GM19438 (cell line): ENCODE measurements at regions not wholly inside any gene's neighbourhood (a gene's known extent, or its start where the extent isn't known, plus 50 kb on each side); places are given as distances from the start of the nearest gene placed in this dataset.

Experiments used
- ATAC-seq: cut with Tn5 transposase; IDR thresholded peaks from one replicate; pipeline ENCODE4 v1.9.1; 2021; ENCODE audit warnings: low read depth; ENCODE audit not compliant: unreplicated experiment

DNA sequence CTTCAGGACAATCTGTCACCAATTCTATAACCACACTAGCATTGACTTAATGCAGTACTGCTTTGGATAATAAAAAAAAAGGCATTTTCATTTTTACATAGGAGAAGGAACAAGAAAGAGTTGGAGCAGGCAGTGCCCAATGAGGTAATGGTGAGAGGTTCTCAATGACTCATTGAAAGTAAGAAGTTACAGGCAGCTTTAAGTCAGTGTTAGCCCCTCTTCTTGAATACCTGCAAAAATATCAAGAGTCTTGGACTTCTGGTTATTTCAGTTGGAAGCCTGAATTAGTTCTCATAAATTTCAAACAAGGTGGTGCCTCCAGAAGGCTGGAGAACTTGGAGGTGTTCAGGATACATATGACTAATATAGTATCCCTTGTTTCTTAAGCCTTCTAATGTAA lies 422.5 kb downstream of the HTR7 start:
- no peak for ATAC-seq

DNA sequence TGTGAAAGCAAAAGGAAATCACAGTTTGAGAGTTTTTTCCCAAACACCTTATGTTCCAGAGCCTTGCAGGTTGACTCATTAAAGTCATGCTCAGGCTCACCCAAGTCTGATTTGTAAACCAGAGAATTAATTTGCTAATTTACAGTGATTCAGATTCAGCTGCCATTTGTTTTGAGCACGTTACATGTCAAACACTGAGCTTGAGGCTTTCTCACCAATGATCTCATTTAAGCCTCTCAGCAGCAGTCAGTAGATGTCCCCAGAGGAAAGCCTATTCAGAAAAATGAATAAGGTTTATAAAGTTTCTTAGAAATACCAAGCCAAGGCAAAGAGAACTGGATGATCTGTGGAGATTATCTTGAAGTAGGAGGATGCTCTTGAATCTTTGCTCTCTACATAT lies 420.4 kb downstream of the HTR7 start:
- no peak for ATAC-seq

DNA sequence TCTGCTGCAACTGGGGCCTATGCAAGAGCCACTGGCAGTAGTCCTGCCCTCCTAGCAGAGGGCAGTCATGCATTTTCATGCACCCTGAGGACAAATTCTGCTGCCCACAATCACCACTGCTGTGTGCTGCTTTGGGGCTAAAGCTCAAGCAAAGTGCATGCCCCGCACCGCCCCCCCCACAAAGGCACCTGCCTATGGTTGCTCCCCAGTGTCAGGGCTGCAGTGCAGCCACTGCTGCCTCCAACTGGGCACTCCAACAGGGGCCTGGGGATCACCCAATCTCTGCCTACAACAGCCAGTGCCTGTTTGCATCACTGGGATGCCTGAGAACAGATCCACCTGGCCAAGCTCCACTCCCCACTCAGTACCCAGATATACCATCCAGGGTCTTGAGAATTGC lies 417.0 kb downstream of the HTR7 start:
- ATAC-seq: no peak

DNA sequence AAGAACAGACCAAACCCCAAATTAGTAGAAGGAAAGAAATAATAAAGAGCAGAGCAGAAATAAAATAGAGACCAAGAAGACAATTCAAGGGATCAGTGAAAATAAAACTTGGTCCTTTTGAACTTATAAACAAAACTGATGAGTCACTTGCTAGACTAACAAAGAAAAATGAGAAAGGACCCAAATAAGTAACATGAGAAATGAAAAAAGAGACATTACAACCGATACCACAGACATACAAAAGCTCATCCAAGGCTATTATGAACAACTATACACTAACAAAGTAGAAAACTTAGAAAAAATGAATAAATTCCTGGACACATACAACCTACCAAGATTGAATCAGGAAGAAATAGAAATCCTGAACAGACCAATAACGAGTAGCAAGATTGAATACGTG lies 414.5 kb downstream of the HTR7 start:
- ATAC-seq: no peak

DNA sequence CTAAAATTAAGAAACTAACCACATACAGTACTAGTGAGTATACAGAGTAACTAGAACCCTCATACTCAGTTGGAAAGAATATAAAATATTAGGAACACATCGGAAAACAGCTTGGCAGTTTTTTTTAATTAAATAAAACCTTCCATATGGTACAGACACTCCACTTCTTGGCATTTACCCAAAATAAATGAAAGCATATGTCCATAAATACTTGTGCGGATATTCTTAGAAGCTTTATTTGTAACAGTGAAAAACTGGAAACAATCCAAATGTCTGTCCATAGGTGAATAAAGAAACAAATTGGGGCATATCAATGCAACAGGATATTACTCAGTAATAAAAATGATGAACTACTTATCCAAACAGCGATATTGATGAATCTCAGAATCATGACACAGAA lies 410.0 kb downstream of the HTR7 start:
- no peak for ATAC-seq

DNA sequence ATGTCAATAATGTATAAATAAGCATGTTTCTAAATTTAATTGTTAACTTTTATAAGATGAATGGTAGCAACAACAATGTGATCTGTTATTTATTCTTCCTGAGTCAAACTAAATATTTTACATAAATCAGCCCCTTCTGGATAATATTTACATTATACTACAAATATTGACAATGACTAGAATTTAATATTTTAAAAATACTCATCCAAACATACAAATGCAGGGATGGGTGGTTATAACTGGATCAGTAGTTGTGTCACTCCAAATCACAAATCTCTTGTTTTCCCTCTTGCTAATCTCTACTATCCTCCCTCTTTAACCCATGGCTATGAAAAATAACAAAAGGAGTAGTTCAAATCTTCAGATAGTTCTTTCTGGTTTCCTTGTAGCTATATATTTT lies 407.0 kb downstream of the HTR7 start:
- ATAC-seq: no peak

DNA sequence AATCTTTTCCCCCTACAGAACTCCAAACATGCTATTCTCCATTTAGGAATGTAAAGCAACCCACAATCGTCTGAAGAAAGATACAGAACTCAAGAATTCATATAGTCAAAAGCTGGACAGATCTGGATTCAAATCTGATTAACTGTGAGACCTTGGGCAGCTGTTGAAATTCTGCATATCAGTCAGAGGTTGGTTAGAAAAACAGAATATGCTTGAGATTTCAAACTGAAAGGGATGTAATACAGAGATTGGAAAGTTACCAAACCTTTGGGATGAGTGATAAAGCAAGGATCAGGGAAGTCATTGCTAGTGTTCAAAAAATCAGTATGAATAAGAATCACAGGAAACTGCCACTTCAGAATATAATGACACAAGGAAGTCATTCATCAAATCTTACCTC lies 406.6 kb downstream of the HTR7 start:
- ATAC-seq: no peak

DNA sequence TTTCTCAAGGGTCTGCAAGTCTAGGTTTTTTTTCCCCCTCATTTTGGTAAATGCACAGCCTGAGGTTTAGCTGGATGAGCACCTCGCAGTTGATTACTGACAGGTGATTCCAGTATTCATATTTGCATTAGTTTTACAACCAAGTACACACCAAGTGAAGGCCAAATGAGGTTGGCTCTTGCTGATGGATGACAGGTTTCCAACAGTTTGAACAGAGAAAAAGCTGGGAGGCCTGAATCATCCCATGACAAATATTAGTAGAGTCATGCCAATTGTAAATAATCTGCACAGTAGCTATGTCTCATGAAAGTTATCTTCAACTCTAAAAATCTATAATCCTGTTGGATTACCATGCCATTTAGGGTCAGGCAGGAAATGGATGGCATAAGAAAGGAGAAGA lies 399.8 kb downstream of the HTR7 start:
- ATAC-seq: no peak

DNA sequence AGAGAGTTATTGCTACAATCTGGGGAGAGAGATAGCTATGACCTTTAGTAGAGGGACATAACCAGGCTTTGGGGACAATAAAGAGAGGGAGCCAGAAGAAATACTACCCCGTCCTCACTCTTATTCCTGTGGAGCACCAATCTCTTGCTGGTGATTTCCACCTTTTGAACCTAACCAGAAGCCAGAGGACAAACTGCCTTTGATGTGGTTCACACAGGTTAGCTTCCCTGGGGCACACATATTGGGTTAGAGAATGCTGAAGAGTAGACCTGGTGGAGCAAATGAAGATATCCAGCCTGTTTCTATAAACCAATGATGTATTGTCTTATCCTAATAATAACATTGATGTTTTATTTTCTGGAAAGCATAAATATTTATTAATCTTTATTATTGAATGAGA lies 399.3 kb downstream of the HTR7 start:
- no peak for ATAC-seq

DNA sequence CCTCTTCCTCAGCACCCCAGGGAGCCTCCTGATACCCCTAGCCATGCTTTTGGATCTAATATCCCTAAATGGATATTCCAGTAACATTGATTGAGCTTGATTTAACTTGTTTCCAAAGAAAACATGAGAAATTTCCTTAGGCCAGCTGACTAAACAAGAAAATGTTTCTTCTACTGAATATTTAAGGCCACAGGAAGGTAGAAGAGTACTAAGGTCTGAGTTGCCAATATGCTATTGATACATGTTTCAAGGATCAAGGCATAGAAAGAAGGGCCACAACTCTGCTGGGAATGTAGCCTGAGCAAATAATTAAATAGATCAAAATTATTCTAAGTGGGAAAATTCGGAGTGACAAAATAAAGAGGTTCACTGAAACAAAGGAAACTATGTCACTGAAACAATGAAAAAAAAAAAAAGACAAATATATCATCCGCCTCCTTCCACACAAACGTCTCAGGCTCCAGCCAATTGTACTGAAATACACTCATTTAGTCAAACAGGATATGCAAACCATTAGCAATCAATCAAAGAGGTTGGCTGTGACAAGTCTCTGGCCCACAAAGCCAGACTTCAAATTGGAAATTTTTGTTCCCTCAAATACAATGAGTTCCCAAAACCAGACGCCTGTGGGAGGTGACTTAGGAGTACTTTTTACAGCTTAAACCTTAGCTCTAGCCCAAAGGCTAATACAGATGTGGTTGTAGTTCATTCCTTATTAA lies 396.2 kb downstream of the HTR7 start:
- ATAC-seq: no peak

DNA sequence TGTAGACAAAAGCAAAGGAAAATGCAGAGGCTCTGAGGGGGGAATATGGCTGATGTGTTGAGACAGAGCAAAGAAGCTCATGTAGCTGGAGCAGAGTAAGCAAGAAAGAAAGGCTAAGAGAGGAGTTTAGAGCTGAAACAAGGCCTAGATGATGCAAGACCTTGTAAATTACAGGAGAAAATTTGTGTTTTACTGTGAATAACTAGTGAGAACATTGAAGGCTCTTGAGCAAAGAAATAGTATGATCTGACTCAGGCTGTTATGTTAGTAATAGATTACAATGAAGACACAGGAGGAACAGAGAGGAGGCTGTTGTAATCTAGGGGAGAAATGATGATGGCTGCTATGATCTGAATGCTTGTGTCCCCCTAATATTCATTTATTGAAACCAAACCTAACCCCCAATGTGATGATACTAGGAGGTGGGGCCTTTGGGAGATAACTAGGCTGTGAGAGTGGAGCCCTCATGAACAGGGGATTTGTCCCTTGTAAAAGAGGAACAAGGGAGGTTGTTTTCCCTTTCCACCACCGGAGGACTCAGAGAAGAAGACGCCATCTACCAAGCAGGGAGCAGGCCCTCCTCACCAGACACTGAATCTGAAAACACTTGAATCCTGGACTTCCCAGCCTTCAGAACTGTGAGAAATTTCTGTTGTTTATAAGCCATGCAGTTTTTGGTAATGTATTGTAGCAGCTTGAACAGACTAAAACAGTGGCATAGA lies 394.9 kb downstream of the HTR7 start:
- no peak for ATAC-seq

DNA sequence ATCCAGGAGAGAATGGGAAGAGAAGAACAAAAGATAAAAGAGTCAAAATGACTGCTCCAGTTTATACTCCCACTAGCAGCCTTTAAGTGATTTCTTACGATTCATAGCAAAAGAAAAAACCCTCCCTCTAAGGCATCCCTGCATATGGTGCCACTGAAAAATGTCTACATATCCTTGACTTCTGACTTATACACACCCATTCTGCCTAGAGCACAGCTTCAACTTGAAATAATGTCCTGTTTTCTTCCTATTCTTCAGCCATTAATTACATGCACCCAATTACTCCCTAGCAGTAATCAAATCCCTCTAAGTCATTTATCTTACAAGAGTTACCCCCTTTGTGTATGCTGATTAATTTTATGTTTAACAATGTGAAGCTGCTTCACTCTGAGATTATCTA lies 393.5 kb downstream of the HTR7 start:
- no peak for ATAC-seq

DNA sequence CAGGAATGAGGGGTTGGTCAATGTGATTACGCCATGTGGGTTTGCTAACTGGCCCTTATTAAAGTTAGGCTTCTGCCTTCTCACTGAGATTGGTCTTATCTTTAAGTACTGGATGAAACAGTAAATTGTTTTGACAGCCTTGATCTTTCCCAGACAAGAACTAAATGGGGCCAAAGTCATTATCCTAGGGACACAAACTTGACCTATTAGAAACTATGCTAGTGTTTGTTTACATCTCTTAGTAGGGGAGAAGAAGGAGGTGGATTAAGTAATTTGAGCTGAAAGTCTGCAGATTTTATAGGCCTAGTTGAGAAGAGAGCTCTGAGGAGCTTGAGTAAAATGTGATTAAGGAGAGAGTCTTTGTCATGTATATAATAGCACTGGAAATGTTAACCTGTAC lies 386.9 kb downstream of the HTR7 start:
- ATAC-seq: no peak

DNA sequence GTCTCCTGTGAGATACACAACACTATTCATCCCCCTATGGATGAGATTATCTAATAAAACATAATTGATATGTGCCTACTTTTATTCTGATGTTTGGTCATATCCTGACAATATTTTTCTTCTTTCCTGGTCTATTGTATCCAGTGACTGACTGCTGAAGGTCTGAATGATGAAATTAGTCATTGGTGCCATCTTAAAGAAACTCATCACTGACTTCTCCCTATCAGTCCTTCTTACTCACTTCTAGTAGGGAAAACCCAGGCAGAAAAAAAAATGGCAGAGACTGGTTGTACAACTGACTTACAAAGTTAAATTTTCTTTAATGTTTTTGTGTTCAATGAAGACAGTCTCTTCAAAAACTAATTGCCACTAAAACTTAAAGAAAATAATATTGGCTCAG lies 377.4 kb downstream of the HTR7 start:
- ATAC-seq: no peak

DNA sequence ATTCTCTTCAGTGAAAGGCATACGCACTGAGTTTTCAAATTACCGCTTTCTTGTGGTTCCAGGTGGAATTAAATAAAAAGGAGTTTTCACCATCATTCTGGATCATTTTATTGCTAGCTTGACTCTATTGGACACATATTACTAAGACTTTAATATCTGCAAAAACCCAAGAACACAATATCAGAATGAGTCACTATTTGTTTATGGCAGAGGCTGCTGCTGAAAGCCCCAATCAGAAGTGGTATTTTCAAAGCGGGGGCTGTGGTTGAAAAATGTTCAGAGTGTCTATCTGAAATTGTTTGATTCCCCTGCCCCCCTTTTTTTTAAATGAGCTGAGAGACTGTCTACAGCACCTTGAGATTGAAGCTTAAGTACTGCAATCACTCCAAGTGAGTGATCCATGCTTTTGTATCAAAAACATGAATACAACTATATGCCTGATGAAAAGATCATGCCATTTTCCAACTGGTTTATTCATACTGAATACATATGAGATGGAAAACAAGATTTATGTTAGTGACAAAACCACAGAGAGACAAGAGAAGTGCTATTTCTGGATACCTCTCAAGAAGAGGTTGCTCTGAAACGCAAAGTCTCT lies 376.4 kb downstream of the HTR7 start:
- ATAC-seq: no peak

DNA sequence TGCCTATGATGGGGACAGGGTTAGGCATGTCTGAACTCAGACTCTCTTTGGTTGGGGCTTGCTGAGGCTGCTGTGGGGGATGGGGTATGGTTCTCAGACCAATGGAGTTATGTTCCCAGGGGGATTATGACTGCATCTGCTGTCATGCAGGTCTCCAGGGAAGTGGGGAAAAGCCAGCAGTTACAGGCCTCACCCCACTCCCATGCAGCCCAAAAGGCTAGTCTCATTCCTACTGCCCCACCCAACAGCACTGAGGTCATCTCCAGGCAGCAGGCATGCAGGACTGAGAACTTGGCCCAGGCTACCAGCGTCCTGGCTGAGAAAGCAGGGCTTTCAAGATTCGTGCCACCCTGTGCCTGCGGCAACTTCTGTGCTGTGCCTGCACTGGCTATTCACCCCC lies 373.3 kb downstream of the HTR7 start:
- ATAC-seq: no peak

DNA sequence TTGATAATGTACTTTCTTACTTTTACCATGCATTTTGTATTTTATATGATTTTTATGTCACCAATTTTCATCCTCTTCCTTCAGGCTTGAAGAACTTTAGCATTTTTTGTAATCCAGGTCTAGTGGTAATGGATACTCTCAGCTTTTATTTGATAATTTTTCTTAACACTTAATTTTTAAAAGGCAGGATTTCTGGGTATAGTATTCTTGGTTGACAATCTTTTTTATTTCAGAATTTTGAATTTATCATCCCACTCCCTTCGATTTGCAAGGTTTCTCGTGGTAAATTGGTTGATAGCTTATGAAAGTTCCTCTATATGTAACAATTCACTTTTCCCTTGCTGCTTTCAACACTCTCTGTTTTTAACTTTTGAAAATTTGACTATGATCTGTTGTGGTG lies 363.7 kb downstream of the HTR7 start:
- ATAC-seq: no peak

DNA sequence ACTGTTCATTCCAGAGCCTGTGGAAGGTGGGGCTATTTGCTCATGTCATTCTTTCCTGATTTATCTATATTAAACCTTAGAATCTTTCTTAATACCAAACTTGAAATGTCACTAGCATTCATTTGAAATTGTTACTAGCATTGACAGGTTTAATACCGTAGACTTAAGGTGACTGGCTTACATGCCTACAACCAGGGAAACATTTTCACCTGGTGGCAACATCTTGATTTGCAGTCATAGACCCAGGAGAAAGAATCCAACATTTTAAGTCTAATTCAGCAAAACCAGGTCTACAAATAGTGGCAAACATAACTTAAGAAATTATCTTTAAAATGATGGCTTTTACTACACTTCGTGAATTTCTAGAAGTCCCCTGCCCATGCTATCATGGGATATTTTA lies 353.7 kb downstream of the HTR7 start:
- no peak for ATAC-seq

DNA sequence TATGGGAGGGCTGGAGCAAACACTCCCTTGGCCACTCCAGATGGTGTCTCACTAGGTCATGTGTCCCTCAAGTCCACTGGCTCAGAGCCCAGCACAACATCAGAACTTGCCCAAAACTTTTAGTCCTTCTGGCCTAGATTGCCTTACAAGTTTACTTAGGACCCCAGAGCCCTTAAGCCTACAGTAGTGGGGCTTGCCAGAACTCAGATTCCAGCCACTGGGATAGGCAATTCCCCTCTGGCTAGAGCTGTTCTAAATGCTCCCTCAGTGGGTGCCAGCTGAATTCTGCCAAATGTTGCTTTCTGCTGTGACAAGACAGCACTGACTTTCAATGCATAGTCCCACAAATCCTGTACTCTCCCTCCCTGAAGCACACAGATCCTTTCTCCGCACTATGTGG lies 331.1 kb downstream of the HTR7 start:
- no peak for ATAC-seq

DNA sequence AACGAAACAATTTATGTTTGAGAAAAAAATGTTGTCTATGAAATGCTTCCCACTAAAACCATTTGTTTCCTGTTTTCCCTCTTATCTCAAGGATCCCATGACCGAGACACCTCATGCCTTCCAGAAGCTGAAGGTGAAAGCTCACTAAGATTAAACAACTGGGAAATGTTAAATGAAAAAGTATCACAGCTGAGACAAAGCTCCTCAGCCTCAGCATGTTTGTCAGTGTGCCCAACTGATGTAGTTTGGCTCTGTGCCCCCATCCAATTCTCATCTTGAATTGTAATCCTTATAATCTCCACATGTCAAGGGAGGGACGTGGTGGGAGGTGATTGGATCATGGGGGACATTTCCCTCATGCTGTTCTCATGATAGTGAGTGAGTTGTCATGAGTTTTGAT lies 327.3 kb downstream of the HTR7 start:
- no peak for ATAC-seq

DNA sequence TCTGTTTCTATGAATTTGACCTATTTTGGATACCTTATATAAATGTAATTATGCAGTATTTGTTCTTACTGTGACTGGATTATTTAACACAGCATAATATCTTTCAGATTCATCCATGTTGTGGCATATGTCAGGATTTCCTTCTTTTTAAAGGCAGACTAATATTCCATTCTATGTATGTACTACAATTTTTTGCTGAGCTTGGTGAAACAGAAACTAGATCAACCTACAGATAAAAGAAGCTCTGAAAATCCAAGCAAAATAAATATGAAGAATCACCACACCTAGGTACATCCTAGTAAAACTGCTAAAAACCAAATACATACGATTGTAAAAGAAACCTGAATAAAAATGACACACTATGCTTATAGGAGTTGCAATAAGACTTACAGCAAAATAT lies 300.5 kb downstream of the HTR7 start:
- no peak for ATAC-seq

DNA sequence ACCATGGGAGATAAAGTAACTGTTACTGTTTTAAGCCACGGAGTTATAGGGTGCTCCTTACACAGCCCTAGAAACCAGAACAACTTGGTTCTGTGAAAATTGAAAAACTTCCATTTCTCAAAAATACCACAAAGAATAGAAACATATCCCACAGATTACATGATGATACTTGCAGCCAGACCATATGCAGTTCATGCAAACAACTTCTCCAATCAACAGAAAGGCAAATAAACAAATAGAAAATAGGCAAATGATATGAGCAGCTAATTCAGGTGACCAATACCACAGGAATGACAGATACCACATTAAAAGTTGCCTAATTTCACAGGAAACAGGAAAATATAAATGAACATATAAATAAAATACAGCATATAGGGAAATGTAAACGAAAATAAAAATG lies 297.5 kb downstream of the HTR7 start:
- ATAC-seq: no peak
